HG02870 (cell line): ENCODE measurements at regions not wholly inside any gene's neighbourhood (a gene's known extent, or its start where the extent isn't known, plus 50 kb on each side); places are given as distances from the start of the nearest gene placed in this dataset.
"Not testable (repeated sequence)": the region's sequence is repeated elsewhere in the genome, so short reads cannot be mapped to it uniquely, and the experiment has no call there.

Experiments
- ATAC-seq: cut with Tn5 transposase; IDR thresholded peaks from one replicate; pipeline ENCODE4 v1.9.1; 2021; ENCODE audit warnings: mild to moderate bottlenecking, moderate library complexity; ENCODE audit not compliant: unreplicated experiment

DNA sequence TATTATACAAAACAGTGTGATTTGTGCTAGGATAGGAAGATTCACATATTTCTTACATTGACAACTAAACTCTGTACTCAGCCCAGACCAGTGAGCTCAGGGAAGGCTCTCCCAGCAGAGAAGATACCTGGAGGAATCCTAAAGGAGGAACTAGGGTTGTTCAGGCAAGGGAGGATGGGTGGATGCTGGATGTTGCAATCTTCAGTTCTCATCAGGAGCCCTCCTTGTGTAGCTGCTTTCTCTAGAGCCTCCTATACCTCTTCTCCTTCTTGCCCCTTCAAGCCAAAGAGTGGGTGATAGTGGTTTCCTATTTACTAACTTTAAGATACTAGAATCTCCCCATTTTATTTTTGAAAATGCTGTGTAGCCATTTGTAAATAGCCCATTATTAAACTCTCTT is 117.3 kb downstream of the NKX6-1 start:
- ATAC-seq = no peak

DNA sequence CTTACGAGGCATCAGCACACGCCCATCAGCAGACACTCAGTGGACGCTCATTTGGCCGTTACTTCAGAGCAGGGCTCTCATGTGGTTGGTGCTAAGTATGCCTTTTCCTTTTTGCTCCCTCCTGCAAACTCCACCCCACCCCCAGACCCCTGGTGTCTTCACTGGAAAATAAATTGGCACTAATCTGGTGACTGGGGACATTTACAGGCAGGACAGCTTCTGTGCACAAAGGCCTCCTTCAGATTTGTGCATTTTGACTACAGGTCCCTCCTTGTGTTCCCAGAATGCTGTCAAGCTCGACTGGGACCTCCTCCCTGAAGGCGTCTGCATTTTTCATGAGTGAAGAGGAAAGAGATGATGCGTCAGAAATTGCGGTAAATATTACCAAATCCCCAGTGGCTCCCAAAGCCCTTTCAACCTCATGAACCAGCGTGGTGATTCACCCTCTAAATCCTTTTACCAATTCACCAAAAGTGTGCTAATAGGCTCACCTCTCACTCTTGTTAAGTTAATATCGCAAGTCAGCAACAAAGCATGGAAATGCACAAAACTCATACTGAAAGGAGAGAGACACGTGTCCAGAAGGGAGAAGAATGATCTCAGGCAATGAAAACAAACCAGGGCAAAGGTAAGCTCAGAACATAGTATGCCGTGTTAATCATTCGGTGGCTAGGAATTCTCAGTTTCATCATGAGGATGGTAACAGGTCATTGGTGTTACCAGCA is 119.0 kb downstream of the NKX6-1 start:
- ATAC-seq = no peak

DNA sequence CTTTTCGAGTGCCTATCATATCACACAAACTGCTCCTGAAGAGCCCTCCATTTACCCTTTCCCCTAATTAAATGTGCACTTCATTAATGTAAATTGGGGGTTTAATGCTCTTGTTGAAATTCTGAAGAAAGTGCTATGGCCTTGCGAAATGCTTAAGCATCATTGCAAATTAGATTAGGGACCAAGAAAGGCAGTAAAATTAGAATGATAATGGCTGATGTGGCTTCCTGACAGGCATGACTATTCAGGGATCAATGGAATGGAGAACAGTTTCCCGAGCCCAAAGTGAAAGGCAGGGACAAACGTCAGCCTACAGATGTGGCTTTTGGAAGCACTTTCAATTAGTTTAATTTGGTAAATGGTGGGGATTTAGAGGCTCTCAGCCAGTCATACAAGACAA is 120.1 kb downstream of the NKX6-1 start:
- no peak for ATAC-seq

DNA sequence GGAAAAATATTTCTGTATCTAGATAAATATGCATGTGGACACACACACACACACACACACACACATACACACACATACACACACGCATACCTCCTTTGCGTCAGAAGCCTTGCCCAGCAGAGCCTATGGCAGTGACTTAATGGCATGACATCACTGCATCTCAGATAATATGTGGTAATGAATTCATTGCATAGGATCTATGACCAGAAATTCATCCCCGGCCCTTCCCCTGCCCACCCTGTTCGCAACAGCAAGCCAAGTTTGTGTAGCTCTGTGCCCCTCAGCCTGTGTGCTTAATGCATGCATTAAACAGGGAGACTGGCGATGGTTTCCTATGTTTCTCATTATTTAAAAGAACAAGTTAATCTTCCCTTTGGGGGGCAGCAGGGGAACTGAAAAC is 120.7 kb downstream of the NKX6-1 start:
- no peak for ATAC-seq

DNA sequence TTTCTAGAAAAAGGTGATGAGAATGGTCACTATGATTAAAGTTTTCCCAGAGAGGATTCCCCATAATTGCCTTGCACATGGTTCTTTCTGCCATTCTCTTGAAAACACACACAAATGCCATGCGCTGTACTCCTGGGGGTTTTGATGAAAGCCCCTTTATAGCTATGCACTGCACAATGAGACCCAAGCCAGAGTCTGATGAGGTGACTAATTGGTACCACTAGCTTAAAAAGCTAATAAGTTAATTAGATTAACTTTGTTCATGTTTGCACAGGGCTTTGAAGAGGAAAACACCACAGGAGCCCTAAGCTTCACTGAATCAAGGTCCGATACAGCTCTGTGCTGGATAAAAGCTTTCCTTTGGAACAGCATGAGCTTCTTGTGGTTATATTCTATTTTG is 132.2 kb downstream of the NKX6-1 start:
- no peak for ATAC-seq

DNA sequence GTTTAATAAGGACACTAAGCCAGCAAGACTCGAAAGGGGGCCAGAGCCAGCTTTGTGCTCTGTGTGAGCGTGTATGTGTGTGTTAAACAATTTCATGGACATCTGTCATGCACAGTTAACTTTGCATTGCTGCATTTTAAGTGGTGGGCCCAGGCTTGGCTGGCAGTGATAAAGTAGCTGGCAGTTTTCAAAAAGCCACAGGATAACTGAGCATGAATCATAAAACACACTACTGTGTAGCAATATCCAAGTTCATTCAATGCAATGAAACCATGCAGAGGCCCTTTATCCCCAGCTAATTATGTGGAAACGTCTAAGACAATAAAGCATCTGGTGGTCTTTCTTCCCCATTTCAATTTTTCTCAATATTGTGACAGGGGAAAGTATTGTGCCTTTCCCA is 132.9 kb downstream of the NKX6-1 start:
- ATAC-seq = no peak

DNA sequence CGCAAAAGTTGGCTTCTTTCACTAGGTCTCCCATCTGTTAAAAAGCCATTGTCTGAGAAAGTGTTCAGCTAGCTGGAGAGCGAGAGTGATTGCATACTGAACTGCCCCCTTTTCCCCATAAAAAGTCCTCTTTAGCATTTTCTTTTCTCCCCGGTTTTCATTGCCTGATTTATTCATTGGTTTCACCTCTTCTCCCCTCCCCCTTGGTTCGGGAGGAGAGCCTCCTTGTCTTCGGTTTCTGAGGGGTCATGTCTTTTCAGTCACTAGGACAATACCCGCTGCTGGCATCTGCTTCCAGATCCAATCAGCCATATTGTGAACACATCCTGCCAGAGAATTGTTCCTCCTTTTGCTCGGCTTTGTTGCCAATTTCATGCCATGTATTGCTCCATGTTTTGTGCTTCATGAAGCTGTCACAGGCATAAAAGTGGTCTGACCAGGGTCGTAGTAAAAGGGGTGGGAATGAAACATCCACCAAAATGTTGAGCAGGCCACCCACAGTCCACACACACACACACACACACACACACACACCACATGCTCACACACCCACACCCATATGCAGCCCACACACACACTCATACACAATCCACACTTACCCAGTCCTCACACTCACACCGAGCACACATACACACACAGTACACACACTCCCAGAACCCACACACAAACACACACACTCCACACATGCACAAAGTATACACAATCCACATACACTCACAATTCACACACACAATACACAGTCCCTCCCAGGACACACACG is 136.0 kb downstream of the NKX6-1 start:
- no peak for ATAC-seq

DNA sequence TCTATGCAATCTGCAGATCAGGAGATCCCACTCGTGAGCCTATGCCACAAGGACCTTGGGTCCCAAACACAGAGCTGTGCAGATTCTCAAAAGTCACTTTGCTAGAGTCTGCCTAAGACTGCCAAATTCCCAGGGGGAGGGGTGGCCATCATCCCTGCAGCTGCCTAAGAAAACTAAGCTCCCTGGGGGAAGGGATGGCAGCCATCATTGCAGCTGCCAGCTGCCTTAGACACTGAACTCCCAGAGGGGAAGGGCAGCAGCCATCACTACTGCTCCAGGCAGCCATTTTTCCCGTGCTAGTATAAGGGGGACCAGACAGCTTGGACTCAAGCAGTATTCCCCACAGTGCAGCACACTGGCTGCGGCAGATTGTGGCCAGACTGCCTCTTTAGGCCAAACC is 156.9 kb downstream of the NKX6-1 start:
- no peak for ATAC-seq

DNA sequence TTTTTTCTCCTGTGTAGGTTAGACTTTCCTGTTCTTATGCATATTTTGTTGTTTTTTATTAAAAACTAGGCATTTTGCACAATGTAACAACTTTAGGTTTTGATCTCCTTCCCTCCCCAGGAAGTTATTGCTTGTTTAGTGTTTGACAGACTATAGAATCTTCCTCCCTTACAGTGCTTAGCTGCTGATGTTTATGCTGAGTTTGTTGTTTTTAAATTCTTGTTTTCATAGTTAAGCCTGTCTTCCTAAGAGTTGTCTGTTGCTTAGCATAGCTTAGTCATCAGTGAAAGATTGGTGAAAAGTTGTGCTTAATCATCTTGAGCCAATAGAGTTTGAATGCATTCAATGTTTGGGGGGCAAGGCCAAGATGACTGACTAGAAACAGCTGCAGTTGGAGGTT is 157.5 kb downstream of the NKX6-1 start:
- ATAC-seq = no peak

DNA sequence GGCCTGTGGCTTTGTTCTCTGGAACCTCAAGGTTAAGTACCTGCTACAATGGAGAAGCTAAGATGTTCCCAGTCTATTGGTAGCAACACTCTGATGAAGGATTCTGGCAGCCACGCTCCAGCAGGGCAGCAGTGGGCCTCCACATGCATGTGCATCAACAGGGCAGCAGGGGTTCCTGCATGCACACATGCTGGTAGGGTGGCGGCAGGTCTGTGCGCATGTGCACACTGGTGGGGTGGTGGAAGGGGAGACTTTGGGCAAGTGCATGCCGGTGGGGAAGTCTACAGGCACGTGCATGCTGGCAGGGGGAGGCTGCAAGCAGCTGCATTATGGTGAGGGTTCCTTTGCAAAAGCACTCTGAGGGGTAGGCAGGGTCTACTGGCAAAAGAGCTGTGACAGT is 160.7 kb downstream of the NKX6-1 start:
- ATAC-seq = no peak

DNA sequence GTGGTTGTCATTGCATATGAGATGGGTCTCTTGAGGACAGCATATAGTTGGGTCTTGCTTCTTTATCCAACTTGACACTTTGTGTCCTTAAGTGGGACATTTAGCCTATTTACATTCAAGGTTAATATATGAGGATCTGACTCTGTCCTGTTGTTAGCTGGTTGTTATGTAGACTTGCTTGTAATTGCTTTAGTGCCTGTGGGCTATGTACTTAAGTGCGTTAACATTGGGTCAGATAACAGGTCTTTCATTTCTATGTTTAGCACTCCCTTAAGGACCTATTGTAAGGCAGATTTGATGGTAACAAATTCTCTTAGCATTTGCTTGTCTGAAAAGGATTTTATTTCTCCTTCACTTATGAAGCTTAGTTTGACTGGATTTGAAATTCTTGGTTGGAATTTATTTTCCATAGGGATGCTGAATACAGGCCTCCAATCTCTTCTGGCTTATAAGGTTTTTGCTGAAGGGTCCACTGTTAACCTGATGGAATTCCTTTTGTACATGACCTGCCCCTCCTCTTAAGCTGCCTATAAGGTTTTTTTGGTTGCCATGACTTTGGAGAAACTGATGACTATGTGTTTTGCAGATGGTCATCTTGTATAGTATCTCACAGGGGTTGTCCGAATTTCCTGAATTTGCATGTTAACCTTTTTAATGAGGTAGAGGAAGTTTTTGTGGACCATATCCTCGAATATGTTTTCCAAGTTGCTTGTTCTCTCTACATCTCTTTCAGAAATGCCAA is 162.0 kb downstream of the NKX6-1 start:
- no peak for ATAC-seq

DNA sequence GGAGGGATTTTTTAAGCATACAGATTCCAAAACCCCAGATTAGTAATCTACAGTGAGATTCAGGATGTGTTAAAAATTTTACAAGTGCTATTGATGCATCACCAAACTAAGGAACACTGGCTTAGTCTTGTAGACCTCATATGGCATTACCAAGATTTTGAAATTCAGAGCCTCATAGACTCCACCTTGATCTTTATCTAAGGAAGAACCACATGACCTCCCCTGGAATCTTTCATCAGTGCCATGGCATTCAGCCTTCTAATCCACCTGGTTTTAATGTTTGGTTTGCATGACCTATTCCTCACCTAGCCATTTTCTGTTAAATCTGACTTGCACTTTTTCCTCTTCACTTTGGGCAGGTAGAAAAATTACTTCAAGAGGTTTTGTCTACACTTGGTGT is 171.6 kb downstream of the NKX6-1 start:
- no peak for ATAC-seq

DNA sequence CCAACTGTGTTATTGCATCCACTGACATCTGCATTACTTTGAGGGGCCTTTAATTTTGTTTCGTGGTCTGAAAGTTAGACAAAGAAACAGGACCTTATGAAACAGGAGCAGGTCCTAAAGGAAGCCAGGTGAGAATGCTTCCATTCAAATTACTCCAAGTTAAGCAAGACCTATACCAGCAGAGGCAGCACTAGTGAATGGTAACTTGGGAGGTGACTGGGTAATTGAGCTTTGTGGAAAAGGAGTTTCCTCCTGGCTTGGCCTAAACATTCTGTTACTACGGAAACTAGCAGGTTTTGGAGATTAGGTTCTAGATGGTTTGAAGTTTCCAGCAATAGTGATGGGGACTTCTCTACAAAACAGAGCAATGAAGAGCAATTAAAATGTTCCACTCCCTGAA is 173.5 kb downstream of the NKX6-1 start:
- no peak for ATAC-seq

DNA sequence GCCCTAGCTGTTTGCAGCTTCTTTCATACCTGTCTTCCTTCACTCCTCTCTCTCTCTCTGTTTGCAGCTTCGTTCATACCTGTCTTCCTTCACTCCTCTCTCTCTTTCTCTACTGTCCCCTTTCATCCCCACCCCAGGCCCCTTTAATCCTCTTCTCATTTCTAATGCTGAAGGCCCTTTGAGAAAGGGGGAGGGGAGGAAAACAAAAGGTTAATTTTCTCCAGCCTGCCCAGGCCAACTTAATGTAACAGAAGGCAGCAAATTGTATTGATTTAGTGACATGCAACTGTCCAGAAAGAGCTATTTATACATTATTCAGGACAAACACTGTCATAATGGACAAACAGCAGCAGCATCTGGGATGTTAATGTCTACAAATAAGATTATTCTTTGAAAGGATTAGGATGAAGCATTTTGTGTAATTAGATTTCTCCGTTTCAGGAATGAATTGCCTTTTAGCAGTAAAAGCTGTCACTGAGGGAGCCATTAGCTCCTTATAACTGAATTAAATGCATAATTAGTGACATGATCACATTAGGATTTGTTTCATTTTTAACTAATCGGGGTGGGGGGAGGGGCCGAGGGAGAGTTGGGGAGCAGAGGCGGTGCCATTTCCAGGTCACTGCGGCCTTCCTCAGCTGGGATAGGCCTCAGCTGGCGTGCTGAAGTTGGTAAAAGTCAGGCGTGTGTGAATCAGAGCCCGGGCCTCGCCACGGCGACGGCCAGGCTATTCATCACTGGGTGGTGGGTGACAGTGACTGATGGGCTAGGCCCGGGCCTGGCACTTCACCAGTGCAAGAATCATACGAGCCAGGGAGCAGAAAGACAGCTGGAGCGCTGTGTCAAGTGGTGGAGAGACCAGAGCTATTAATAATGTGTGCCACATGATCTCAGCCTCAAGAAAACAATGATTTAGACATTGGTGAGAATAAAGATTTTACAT is 174.5 kb downstream of the NKX6-1 start:
- no peak for ATAC-seq

DNA sequence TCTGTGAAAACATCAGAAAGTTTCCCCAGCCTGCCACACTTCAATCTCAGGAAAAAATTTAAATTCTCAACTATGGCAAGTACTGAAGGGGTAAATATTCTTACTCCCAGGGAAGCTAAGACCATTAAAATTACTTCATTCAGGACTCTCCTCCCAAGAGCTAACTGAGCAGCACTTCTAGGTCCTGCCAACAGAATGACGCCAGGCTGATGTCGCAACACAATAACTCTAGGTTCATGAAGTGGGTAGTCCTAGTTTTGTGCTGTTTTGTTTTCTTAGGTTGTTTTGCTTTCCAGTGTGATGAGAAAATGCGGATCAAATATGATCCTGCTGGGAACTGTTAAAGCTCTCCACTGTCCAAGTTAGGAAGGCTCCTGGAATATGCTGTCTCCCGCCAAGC is 180.0 kb downstream of the NKX6-1 start:
- ATAC-seq = no peak

DNA sequence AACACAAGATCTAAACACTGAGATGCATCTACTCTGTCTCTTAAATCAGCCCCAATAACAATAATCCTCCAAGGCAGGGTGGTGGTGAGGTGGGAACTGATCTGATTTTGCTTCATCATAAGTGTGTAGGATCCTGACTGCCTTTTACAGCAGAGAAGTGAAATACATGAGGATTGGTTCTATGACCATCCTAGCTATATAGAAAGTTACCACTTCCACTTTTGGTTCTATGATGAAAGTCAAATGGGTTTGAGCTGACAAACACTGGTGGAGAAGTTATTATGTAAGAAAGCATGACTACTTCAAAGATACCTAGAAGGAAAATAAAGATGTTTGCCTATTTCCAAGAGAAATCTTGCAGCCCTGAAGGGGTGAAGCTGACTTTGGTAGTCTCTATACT is 181.6 kb downstream of the NKX6-1 start:
- peak; percentile 55 for ATAC-seq

DNA sequence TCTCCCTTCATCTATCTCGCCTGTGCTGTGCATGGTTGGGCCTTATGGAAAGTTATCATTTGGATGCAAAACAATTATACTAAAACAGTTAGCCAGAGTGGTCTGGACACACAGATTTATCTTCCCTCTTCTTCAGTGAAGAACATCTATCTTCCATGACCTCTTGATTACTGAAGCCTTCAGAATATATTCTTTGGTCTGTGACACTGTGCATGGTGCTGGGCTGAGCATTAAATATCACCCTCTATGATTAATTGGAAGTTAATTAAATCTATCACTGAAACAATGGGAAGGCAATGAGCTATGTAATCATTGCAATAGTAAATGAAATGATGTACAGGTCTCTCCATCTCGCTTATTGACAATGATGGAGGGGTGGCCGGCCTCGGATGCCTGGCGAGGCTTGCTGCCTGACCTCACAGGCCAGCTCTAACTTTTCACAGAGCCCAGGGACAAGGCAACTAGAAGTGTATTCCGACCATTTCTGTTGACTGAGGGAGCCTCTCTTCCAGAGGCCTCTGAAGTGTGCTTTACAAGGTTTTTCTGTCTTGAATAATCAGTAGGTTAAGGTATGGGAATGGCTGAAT is 186.6 kb downstream of the NKX6-1 start:
- ATAC-seq = no peak

DNA sequence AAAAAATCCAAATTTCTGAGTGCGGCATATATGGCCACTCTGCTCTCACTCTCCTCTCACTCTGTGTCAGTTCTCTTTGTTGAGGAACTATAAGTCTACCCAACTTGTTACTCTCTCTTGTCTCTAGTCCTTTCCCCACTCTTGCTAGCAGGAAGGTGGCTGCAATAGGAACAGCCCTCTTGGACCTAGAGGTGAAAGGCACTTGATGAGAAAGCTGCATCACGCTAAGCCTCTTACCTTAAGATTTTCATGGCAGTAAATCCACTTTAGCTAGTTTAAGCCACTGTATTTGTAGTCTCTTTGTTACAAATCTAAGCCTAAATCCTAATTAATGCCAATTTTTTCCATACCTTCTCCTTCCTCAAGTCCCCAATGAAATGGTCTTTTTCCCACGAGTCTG is 189.9 kb downstream of the NKX6-1 start:
- ATAC-seq = no peak

DNA sequence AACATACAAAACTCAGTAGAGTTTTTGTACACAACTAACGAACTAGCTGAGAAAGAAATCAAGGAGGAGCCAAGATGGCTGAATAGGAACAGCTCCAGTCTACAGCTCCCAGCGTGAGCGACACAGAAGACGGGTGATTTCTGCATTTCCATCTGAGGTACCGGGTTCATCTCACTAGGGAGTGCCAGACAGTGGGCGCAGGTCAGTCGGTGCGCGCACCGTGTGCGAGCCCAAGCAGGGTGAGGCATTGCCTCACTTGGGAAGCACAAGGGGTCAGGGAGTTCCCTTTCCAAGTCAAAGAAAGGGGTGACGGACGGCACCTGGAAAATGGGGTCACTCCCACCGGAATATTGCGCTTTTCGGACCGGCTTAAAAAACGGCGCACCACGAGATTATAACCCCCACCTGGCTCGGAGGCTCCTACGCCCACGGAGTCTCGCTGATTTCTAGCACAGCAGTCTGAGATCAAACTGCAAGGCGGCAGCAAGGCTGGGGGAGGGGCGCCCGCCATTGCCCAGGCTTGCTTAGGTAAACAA is 200.3 kb downstream of the NKX6-1 start:
- not testable (repeated sequence) for ATAC-seq

DNA sequence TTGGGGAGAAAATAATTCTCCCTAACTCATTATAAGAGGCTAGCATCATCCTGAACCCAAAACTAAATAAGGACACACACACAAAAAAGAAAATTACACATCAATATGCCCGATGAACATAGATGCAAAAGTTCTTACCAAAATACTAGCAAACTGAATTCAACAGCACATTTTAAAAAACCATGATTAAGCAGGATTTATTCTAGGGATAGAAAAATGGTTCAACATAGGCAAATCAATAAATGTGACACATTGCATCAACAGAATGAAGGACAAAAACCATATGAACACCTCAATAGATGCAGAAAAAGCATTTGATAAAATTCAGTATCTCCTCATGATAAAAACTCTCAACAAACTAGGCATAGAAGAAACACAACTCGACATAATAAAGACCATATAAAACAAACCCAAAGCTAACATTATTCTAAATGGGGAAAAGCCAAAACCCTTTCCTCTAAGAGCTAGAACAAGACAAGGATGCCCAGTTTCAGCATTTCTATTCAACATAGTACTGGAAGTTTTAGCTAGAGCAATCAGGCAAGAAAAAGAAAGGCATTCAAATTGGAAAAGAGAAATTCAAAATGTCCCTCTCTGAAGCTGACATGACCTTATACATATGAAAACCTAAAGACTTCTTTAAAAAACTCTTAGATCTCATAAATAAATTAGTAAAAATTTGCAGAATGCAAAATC is 200.9 kb downstream of the NKX6-1 start:
- no peak for ATAC-seq
